GM19397 (cell line): ENCODE measurements at regions not wholly inside any gene's neighbourhood (a gene's known extent, or its start where the extent isn't known, plus 50 kb on each side); places are given as distances from the start of the nearest gene placed in this dataset.
A peak's percentile ranks its signal among the peaks of the same experiment; 100 is the strongest.
"Not testable (repeated sequence)": the region's sequence is repeated elsewhere in the genome, so short reads cannot be mapped to it uniquely, and the experiment has no call there.

Experiments
- ATAC-seq: cut with Tn5 transposase; IDR thresholded peaks from one replicate; pipeline ENCODE4 v1.9.1; 2021; ENCODE audit warnings: mild to moderate bottlenecking, moderate library complexity; ENCODE audit not compliant: unreplicated experiment

GRCh38 chr11:42417691-42418090 is 894.1 kb upstream of the API5 start:
- no peak for ATAC-seq

- no peak for ATAC-seq
These were observed 889.7 kb upstream of the API5 start for GRCh38 chr11:42422090-42422489.

GRCh38 chr11:42434911-42435310 is 876.9 kb upstream of the API5 start:
- ATAC-seq, result not testable (repeated sequence)

- ATAC-seq, result no peak
These were observed 867.4 kb upstream of the API5 start for GRCh38 chr11:42444406-42444805.

GRCh38 chr11:42462558-42463310 is 849.1 kb upstream of the API5 start:
- ATAC-seq, result no peak

GRCh38 chr11:42465623-42466022 is 846.2 kb upstream of the API5 start:
- ATAC-seq, result no peak

- ATAC-seq, result no peak
These were observed 838.7 kb upstream of the API5 start for GRCh38 chr11:42473106-42473505.

GRCh38 chr11:42482822-42483221 is 829.0 kb upstream of the API5 start:
- no peak for ATAC-seq

GRCh38 chr11:42490506-42490905 is 821.3 kb upstream of the API5 start:
- no peak for ATAC-seq

GRCh38 chr11:42494459-42494858 is 817.3 kb upstream of the API5 start:
- ATAC-seq, result no peak

GRCh38 chr11:42498971-42499370 is 812.8 kb upstream of the API5 start:
- no peak for ATAC-seq

- no peak for ATAC-seq
These were observed 809.6 kb upstream of the API5 start for GRCh38 chr11:42502151-42502550.

GRCh38 chr11:42521994-42522393 is 789.8 kb upstream of the API5 start:
- ATAC-seq, result no peak

- peak; percentile 96 for ATAC-seq
These were observed 787.1 kb upstream of the API5 start for GRCh38 chr11:42524534-42525227.

GRCh38 chr11:42526426-42526825 is 785.4 kb upstream of the API5 start:
- ATAC-seq, result no peak

- no peak for ATAC-seq
These were observed 783.3 kb upstream of the API5 start for GRCh38 chr11:42528471-42528870.

- no peak for ATAC-seq
These were observed 782.9 kb upstream of the API5 start for GRCh38 chr11:42528911-42529310.

GRCh38 chr11:42536611-42537360 is 775.0 kb upstream of the API5 start:
- no peak for ATAC-seq

GRCh38 chr11:42542336-42542735 is 769.5 kb upstream of the API5 start:
- no peak for ATAC-seq

- no peak for ATAC-seq
These were observed 767.9 kb upstream of the API5 start for GRCh38 chr11:42543844-42544419.

- no peak for ATAC-seq
These were observed 767.1 kb upstream of the API5 start for GRCh38 chr11:42544726-42545125.
